Left hindlimb (tissue), 1 donor: ENCODE measurements at regions not wholly inside any gene's neighbourhood (a gene's known extent, or its start where the extent isn't known, plus 50 kb on each side); places are given as distances from the start of the nearest gene placed in this dataset.

Experiments
- DNase-seq: peaks from one replicate; pipeline ENCODE4 v3.0.0-alpha.2; 2018

GRCh38 chr9:131809941-131810344 lies 70.1 kb upstream of the RAPGEF1 start:
- no peak for DNase-seq

GRCh38 chr9:131808291-131808690 lies 68.4 kb upstream of the RAPGEF1 start:
- DNase-seq = no peak

DNA sequence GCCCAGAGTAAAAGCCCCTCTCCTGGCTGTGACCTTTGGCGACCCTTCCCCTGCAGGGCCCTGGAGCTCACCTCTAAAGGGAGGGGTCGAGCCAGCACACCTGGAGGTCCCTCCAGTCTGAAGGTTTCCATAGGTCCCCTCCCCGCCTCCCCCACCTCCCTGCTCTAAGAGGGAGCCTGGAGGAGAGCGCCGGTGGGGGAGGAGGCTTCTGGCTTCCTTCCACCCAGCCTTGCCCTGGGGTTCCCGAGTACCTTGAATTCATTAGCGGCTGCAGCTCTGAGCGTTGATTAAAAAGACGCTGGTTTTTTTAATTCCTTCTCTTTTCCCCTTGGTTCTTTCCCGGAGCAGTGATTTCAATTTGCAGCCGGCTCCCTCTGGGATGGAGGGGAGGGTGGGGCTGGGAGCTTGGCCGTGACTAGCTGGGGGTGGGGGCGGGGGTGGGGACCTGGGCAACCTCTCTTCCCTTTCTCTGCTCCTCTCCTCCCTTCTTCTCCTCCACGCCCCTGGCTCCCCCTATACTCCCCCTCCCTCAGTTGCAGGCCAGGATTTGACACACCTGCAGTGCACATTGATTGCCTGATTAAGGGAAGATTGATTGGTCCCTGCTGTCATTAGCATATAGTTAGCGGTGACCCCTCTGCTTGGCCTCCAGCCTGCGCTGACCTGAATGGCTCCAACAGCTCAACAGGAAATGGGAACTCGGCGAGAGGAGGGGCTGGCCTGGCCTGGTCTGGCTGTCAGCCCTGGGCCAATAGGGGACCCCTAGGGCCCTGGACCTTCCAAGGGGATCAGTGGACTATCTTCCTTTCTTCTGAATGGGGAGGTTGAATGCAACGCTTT lies 67.5 kb upstream of the RAPGEF1 start:
- DNase-seq = no peak

DNA sequence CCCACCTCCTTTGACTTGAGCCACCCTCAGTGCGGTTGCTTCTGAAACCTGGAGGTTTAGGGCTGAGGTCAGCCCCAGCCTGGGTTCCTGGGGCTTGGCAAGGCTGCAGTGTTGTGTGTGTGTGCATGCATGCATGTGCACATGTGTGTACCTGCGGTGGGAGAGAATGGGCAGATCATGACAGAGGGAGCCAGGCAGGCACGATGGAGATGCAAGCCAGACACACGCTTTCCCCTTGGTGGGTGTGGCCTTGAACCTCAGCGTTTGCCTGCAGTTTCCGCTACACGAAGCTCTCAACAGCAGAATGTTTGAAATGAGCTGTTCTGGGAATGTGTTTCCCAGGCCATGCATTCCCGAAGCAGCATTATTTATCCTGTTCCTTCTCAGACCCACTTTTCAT lies 65.9 kb upstream of the RAPGEF1 start:
- DNase-seq = no peak

DNA sequence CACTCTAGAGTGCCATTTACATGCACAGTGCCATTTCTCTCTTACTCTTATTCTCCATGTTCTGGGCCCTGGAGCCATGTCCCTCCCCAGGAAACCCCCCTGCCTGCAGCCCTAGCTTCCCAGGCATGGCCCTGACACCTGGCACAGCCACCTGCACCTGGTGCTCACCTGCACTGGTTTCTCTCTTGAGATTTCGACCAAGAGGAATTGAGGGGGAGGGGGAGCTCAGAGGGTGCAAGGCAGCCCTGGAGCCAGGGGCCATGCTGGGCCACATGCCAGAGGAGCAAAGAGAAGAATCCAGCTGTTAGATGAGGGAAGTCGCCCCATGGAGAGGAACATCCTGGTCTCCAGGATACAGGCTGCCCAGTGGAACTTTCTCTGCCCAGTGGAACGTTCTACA lies 65.0 kb upstream of the RAPGEF1 start:
- no peak for DNase-seq

- DNase-seq = no peak
Observed at GRCh38 chr9:131803758-131804411, 64.0 kb upstream of the RAPGEF1 start.

- no peak for DNase-seq
Observed at GRCh38 chr9:131801810-131802209, 61.9 kb upstream of the RAPGEF1 start.

DNA sequence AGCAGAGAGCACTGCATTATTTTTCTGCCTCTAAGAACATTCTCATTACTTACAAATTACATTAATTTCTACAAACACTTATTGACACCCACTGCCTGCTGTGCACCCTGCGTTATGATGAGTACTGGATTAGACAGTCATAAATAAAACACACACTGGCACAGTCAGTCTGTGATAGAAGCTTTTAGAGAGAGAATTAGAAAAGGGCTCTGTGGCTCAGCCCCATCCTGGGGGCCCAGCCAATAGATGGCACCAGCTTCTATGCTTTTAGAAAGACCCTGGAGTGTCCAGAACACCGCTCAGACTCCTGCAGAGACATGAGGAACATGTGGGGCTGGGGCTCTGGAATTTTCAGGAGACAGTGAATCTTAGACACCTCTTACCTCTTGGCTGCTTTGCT lies 61.0 kb upstream of the RAPGEF1 start:
- DNase-seq = no peak

DNA sequence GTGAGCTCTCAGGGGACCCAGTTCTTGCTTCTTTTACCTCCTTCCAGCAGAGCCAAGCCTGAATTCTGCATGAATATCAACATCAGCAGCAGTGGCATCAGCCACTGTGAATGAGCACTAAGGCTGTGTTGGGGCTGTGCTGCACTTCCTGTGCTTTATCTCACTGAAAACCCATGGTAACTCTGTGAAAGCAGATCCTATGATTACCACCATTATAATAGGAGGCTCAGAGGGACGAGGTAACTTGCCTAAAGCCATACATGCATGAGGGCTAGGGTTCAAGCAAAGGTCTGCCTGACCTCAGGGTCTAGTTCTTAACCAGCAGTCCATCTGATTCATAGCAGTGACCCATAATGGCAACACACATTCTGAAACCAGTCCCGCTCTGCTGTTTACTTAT lies 60.5 kb upstream of the RAPGEF1 start:
- DNase-seq = no peak

DNA sequence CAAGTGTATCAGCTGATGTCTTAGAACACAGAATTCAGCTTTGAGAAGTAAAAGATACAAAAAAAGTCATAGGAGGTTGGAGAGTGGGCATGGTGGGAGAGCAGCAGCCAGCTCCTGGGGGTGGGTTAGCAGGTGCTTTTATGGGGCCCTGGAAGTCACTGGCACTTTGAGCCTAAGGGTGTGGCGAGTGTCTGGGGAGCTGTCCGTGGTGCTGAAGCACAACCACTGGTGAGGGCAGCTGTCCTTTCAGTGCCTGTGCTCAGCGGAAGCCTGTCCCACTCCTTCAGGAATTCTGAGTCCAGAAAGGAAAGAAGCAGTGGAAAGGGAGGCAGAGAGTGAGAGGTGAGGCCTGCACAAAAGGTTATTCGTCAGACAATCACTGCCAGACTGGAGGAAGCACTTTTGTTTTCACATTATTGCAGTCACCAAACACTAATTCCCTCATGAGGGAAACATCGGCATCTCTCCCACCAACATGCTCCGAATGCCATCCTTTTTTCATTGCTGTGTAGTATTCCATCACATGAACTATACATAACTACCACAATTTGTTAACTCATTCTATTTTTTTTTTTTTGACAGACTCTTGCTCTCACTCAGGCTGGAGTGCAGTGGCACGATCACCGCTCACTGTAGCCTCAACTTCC lies 59.4 kb upstream of the RAPGEF1 start:
- DNase-seq = peak; percentile 51

DNA sequence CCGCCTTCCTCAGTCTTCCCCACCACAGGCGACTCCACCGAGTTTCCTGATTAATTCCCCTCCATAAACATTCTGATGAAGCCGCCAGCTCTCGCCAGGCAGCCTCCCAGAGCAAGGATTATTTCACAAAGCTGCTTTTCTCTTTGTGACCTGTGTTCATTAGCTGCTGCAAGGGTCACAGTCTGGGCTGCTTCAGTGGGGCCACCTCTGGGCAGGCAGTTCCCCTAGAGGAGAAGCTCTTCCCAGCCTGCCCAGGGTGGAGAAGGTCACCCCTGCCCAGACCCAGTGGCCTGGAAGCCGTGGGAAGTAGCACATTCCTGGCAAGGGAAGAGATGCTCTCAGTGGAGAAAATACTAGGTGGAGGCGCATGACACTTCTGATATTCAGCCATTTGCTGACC lies 58.4 kb upstream of the RAPGEF1 start:
- DNase-seq = no peak

DNA sequence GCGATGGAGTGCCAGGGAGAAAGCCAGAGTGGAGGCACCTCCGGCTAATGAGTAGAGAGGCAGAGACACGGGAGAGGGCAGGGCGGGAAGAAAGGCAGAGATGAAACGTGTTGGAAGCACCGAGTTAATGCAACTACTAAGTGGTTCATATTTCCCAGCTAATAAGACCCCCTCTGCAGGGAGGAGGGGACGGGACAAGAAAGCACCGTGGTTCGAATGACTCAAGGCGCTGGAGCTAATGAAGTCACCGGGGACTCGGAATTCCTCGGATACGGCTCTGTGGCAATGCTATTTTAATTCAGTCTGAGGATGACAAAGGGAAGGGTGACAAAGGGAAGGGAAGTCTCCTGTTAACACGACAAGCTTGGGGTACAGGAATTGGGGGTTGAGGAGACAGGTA lies 54.5 kb upstream of the RAPGEF1 start:
- no peak for DNase-seq

DNA sequence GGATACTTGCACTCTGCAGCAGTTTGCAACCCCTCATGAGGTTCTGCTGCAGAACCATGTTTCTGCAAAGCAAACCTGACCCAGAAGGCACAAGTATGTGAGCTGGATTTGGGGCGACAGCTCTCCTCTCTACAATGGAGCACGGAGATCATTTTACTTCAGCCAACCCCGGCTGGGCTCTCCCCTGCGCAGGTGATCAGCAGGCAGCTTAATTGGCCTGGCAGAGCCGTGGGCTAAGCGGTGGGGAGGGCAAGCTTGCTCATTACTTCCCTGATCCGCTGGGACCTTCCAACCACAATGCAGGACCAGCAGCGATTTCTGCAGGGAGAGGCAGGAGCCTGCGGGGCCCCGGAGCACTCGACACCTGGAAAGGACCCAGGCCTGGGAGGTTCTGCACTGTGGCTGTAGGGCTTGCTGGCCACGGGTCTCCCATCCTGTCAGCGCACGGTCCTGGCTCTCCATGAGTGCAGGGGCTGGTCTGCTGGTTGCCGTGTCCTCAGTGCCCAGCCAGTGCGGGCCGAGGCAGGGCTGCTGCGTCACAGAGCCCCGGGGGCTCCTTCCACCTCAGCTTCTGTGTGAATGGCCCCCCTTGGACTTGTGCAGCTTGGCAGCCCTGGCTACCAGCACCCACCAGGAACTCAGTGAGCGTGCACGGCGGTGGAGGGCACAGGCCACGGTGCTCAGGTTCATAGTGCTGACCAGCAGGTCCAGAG lies 51.8 kb upstream of the RAPGEF1 start:
- no peak for DNase-seq
